ENCODE measurements at regions not wholly inside any gene's neighbourhood (a gene's known extent, or its start where the extent isn't known, plus 50 kb on each side); places are given as distances from the start of the nearest gene placed in this dataset.

GRCh38 chr18:42334931-42335330 lies 379.9 kb downstream of the PIK3C3 start:
- Histone ChIP-seq H2AFZ (ENCODE audit: low read depth, low read length) (no peak overlapping the region), H3K27me3 (ENCODE audit: control insufficient read depth in 2 of 2, insufficient read depth in 2 of 2, low read length in 2 of 2) (no peaks in the 10 kb centered on the region), H4K20me1 (replicated peaks; ENCODE audit: control insufficient read depth, insufficient read depth, low read length) (no peaks in the 10 kb centered on the region), H3K4me3 (no peak overlapping the region), H3K9ac (ENCODE audit: insufficient read depth in 1 of 2, low read depth in 2 of 2, low read length in 2 of 2) (no peak overlapping the region), H3K9me1 (ENCODE audit: control insufficient read depth, insufficient read depth, low read length) (no peaks in the 10 kb centered on the region), H3K27ac (ENCODE audit: extremely low read depth, low read depth, low read length) (no peak overlapping the region), H3K9me3 (replicated peaks; ENCODE audit: control insufficient read depth, insufficient read depth, low read depth, low read length) (no peaks in the 10 kb centered on the region), H3K79me2 (ENCODE audit: control insufficient read depth, insufficient read depth, low read length) (no peaks in the 10 kb centered on the region), H3K4me2 (ENCODE audit: insufficient read depth, low read length) (no peak overlapping the region), H3K4me1 (replicated peaks in 1 of 2; ENCODE audit: control insufficient read depth in 2 of 2, insufficient read depth in 2 of 2, low read length in 2 of 2) (no peaks in the 10 kb centered on the region), H3K36me3 (ENCODE audit: control insufficient read depth, insufficient read depth, low read length) (no peaks in the 10 kb centered on the region)
- no peak for FAIRE-seq
- ChIA-PET POLR2A (no interaction called here), CTCF (ENCODE audit: low intra/inter-chr PET ratio) (no interaction called here)
- intact Hi-C loops (cut with micrococcal nuclease): no loop called here
- TF ChIP-seq ZNF398 (CRISPR knock-in tag; IDR thresholded peaks at IDR 0.05) (no peak), THRAP3 (IDR thresholded peaks at IDR 0.05; ENCODE audit: borderline replicate concordance) (no peak), CTBP1 (IDR thresholded peaks at IDR 0.05; ENCODE audit: borderline replicate concordance) (no peak), CCAR2 (IDR thresholded peaks at IDR 0.05; ENCODE audit: low read depth, low read length) (no peak), ZNF766 (CRISPR knock-in tag; conservative IDR thresholded peaks at IDR 0.05) (no peak), CBX5 (IDR thresholded peaks at IDR 0.05; ENCODE audit: borderline replicate concordance, low read depth) (no peak), FOSL1 (tag; conservative IDR thresholded peaks at IDR 0.05) (no peak), SRSF7 (optimal IDR thresholded peaks at IDR 0.05; ENCODE audit: low read depth, low read length) (no peak), GTF2F1 (IDR thresholded peaks at IDR 0.05; ENCODE audit: low read depth, low read length) (no peak), TFAM (CRISPR knock-in tag; conservative IDR thresholded peaks at IDR 0.05) (no peak)
- no peak for ATAC-seq
- BruUV-seq (replicated peaks): no TSS peak
- in situ Hi-C loops (cut with MboI): no loop called here
- DNase-seq (ENCODE audit: extremely low read depth in 1 of 4, low spot score in 3 of 4): no peak
